CD4-positive, CD25-positive, alpha-beta regulatory T cell (primary cell): ENCODE measurements at regions not wholly inside any gene's neighbourhood (a gene's known extent, or its start where the extent isn't known, plus 50 kb on each side); places are given as distances from the start of the nearest gene placed in this dataset.

Experiments
- ATAC-seq, 2 donors: fragments of 150-1000 bp; cut with Tn5 transposase; one replicate each; pipeline ENCODE4 v1.10.0; 2021; ENCODE audit warnings: low read depth in 2 of 2, moderate number of reproducible peaks in 2 of 2, moderate library complexity in 1 of 2
- DNase-seq, 3 donors: peaks; one replicate each; pipeline versions ENCODE4 v3.0.0 to v3.0.0-alpha.2; 2012 to 2022; ENCODE audit warnings: mixed read lengths in 1 of 3
- H3K27ac ChIP-seq: one replicate; pipeline ENCODE4 v1.7.0; 2013; ENCODE audit warnings: mild to moderate bottlenecking, low read length; ENCODE audit not compliant: insufficient read depth, poor library complexity, severe bottlenecking
- H3K27me3 ChIP-seq: one replicate; pipeline ENCODE4 v1.7.0; 2013; ENCODE audit warnings: low read length; ENCODE audit not compliant: control insufficient read depth, insufficient read depth
- H3K36me3 ChIP-seq: one replicate; pipeline ENCODE4 v1.7.0; 2013; ENCODE audit warnings: mild to moderate bottlenecking, low read length, moderate library complexity; ENCODE audit not compliant: control insufficient read depth, insufficient read depth
- H3K4me1 ChIP-seq: 2 replicates; pipeline ENCODE4 v1.7.0; 2013; ENCODE audit warnings: mild to moderate bottlenecking, low read length; ENCODE audit not compliant: insufficient read depth, control insufficient read depth, poor library complexity, severe bottlenecking
- H3K4me3 ChIP-seq: one replicate; pipeline ENCODE4 v1.7.0; 2013; ENCODE audit warnings: low read depth, mild to moderate bottlenecking, low read length, moderate library complexity
- H3K9me3 ChIP-seq, 2 experiments: 1 replicate in 1 of 2; 2 replicates in 1 of 2; pipeline ENCODE4 v1.7.0; 2013; ENCODE audit warnings: low read length in 2 of 2, mild to moderate bottlenecking in 1 of 2, moderate library complexity in 1 of 2; ENCODE audit not compliant: control insufficient read depth in 2 of 2
- H3K27ac Mint-ChIP-seq, 3 donors: one replicate each; pipeline ENCODE4 v1.8.0; 2020 to 2022; ENCODE audit warnings: mild to moderate bottlenecking in 3 of 3, mixed read lengths in 3 of 3, moderate library complexity in 2 of 3
- H3K27me3 Mint-ChIP-seq: one replicate; pipeline ENCODE4 v1.8.0; 2022; ENCODE audit warnings: mild to moderate bottlenecking, mixed read lengths
- H3K36me3 Mint-ChIP-seq: one replicate; pipeline ENCODE4 v1.8.0; 2020; ENCODE audit warnings: mixed read lengths
- H3K4me1 Mint-ChIP-seq, 4 donors: one replicate each; pipeline ENCODE4 v1.8.0; 2020 to 2022; ENCODE audit warnings: mixed read lengths in 4 of 4, mild to moderate bottlenecking in 1 of 4
- H3K4me3 Mint-ChIP-seq, 4 donors: one replicate each; pipeline ENCODE4 v1.8.0; 2020 to 2022; ENCODE audit warnings: mild to moderate bottlenecking in 4 of 4, mixed read lengths in 4 of 4, moderate library complexity in 3 of 4
- H3K9me3 Mint-ChIP-seq, 7 donors: one replicate each; pipeline ENCODE4 v1.8.0; 2020 to 2022; ENCODE audit warnings: mixed read lengths in 7 of 7, mild to moderate bottlenecking in 3 of 7, moderate library complexity in 2 of 7

GRCh38 chr1:22231995-22232690 lies 89.2 kb upstream of the WNT4 start:
- Mint-ChIP-seq H3K4me3 (no peak overlapping the region), H3K4me1 (no peaks in the 10 kb centered on the region), H3K36me3 (no peaks in the 10 kb centered on the region), H3K27ac (no peak overlapping the region), H3K27me3 (peaks cover 14% of the 10 kb centered on the region), H3K9me3 (peaks cover 0 to 1% (median 0%) of the 10 kb centered on the region in 7 donors)
- Histone ChIP-seq H3K4me1 (no peaks in the 10 kb centered on the region), H3K9me3 (no peaks in the 10 kb centered on the region), H3K4me3 (no peak overlapping the region), H3K27me3 (no peaks in the 10 kb centered on the region), H3K27ac (no peak overlapping the region), H3K36me3 (no peaks in the 10 kb centered on the region)
- ATAC-seq = no peak
- DNase-seq = no peak

- peaks cover 0 to 1% (median 0%) of the 10 kb centered on the region in 7 donors for H3K9me3 Mint-ChIP-seq
- no peaks in the 10 kb centered on the region for H3K36me3 Mint-ChIP-seq
- no peaks in the 10 kb centered on the region for H3K27me3 ChIP-seq
- H3K4me1 Mint-ChIP-seq = no peaks in the 10 kb centered on the region
- H3K4me3 ChIP-seq = no peak overlapping the region
- H3K27ac Mint-ChIP-seq = no peak overlapping the region
- no peak overlapping the region for H3K4me3 Mint-ChIP-seq
- no peak for ATAC-seq
- DNase-seq = no peak
- H3K36me3 ChIP-seq = no peaks in the 10 kb centered on the region
- no peaks in the 10 kb centered on the region for H3K9me3 ChIP-seq
- H3K27ac ChIP-seq = no peak overlapping the region
- peaks cover 14% of the 10 kb centered on the region for H3K27me3 Mint-ChIP-seq
- H3K4me1 ChIP-seq = no peaks in the 10 kb centered on the region
Observed at GRCh38 chr1:22233222-22233621, 90.3 kb upstream of the WNT4 start.

GRCh38 chr1:22234476-22235030 lies 91.7 kb upstream of the WNT4 start:
- Mint-ChIP-seq H3K27ac (no peak overlapping the region), H3K4me3 (no peak overlapping the region), H3K9me3 (peaks cover 0 to 1% (median 0%) of the 10 kb centered on the region in 7 donors), H3K36me3 (no peaks in the 10 kb centered on the region), H3K27me3 (peaks cover 14% of the 10 kb centered on the region), H3K4me1 (no peaks in the 10 kb centered on the region)
- no peak for ATAC-seq
- H3K27me3 ChIP-seq = no peaks in the 10 kb centered on the region
- H3K4me1 ChIP-seq = no peaks in the 10 kb centered on the region
- no peak overlapping the region for H3K27ac ChIP-seq
- no peaks in the 10 kb centered on the region for H3K9me3 ChIP-seq
- no peaks in the 10 kb centered on the region for H3K36me3 ChIP-seq
- no peak for DNase-seq
- H3K4me3 ChIP-seq = no peak overlapping the region

GRCh38 chr1:22236166-22236565 lies 93.3 kb upstream of the WNT4 start:
- Mint-ChIP-seq H3K4me1 (no peaks in the 10 kb centered on the region), H3K36me3 (no peaks in the 10 kb centered on the region), H3K27me3 (peaks cover 14% of the 10 kb centered on the region), H3K27ac (no peak overlapping the region), H3K4me3 (no peak overlapping the region), H3K9me3 (no peaks in the 10 kb centered on the region)
- no peak for ATAC-seq
- Histone ChIP-seq H3K4me3 (no peak overlapping the region), H3K9me3 (no peaks in the 10 kb centered on the region), H3K36me3 (no peaks in the 10 kb centered on the region), H3K4me1 (no peaks in the 10 kb centered on the region), H3K27me3 (no peaks in the 10 kb centered on the region), H3K27ac (no peak overlapping the region)
- no peak for DNase-seq

GRCh38 chr1:22236900-22237299 lies 94.0 kb upstream of the WNT4 start:
- no peak for ATAC-seq
- no peaks in the 10 kb centered on the region for H3K36me3 ChIP-seq
- Mint-ChIP-seq H3K9me3 (no peaks in the 10 kb centered on the region), H3K4me1 (no peaks in the 10 kb centered on the region), H3K36me3 (no peaks in the 10 kb centered on the region), H3K4me3 (no peak overlapping the region), H3K27ac (no peak overlapping the region), H3K27me3 (peaks cover 9% of the 10 kb centered on the region)
- DNase-seq = no peak
- H3K9me3 ChIP-seq = no peaks in the 10 kb centered on the region
- H3K4me3 ChIP-seq = no peak overlapping the region
- no peaks in the 10 kb centered on the region for H3K4me1 ChIP-seq
- H3K27me3 ChIP-seq = no peaks in the 10 kb centered on the region
- no peak overlapping the region for H3K27ac ChIP-seq

GRCh38 chr1:22237433-22238093 lies 94.7 kb upstream of the WNT4 start:
- no peaks in the 10 kb centered on the region for H3K4me1 ChIP-seq
- H3K27me3 ChIP-seq = no peaks in the 10 kb centered on the region
- H3K4me3 ChIP-seq = no peak overlapping the region
- no peak for ATAC-seq
- DNase-seq = no peak
- no peak overlapping the region for H3K27ac ChIP-seq
- Mint-ChIP-seq H3K4me3 (no peak overlapping the region), H3K27me3 (peaks cover 9% of the 10 kb centered on the region), H3K27ac (no peak overlapping the region), H3K4me1 (no peaks in the 10 kb centered on the region), H3K9me3 (no peaks in the 10 kb centered on the region), H3K36me3 (no peaks in the 10 kb centered on the region)
- no peaks in the 10 kb centered on the region for H3K9me3 ChIP-seq
- H3K36me3 ChIP-seq = no peaks in the 10 kb centered on the region

GRCh38 chr1:22238356-22239224 lies 95.7 kb upstream of the WNT4 start:
- no peak overlapping the region for H3K4me3 ChIP-seq
- Mint-ChIP-seq H3K9me3 (no peaks in the 10 kb centered on the region), H3K4me3 (no peak overlapping the region), H3K27ac (no peak overlapping the region), H3K4me1 (no peaks in the 10 kb centered on the region), H3K36me3 (no peaks in the 10 kb centered on the region), H3K27me3 (peaks cover 9% of the 10 kb centered on the region)
- no peaks in the 10 kb centered on the region for H3K36me3 ChIP-seq
- no peak for ATAC-seq
- DNase-seq = no peak
- no peak overlapping the region for H3K27ac ChIP-seq
- no peaks in the 10 kb centered on the region for H3K4me1 ChIP-seq
- no peaks in the 10 kb centered on the region for H3K27me3 ChIP-seq
- H3K9me3 ChIP-seq = no peaks in the 10 kb centered on the region
